Stimulated activated CD4-positive, alpha-beta T cell treated with anti-CD3 and anti-CD28 coated beads, Interleukin-4, amount 100 ng/mL, for 24 hours (primary cell): ENCODE measurements at regions not wholly inside any gene's neighbourhood (a gene's known extent, or its start where the extent isn't known, plus 50 kb on each side); places are given as distances from the start of the nearest gene placed in this dataset.
A peak's percentile ranks its signal among the peaks of the same experiment; 100 is the strongest.

ENCODE experiments used
- DNase-seq: peaks from one replicate; pipeline ENCODE4 v3.0.0-alpha.2; 2020

DNA sequence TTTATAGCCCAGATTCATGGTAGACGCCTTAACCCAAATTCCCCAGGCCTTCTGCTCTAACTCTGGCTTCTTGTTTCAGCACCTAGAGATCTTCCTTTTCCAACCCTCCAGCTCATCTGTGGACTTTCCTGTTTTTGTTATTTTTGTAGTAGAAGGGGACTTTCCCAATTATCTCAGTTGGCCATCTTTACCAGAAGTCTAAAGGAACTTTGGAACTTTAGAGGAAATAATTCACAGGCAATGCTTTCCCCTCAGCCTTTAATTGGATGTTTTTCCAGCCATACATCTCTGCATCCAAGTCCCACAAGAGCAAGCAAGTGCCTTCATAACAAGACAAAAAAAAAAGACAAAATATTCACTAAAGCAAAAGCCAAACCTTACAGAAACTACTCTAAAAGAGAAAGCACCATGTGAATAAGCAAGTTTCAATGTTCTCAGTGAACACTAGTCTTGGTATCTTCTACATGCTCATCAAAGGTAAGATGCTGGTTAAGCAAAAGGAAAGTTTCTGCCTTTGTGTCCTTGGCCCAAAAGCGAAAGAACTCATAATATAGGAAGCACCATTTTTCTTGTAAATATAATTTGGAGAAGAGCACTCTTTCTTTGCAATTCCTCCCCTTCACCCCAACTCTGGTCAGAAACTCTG lies 377.3 kb downstream of the SETD4 start:
- no peak for DNase-seq

DNA sequence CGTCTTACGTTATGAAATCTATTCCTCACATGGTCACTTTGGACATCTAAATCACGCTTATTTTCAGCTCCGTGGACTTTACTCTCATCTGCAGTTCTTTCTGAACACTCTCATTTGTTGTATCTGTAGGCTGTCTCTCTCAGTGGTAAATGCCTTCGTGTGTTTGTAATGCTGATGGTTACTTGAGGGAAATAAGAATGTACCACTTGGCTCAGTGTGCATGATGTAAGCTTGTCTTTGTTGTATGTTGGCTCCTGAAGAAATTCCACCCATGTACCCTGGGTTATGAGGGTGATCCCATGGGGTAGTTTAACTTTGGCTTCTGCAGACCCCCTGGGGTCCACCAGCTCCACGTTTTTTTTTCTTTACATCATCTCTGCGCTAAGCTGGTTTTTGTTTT lies 378.4 kb downstream of the SETD4 start:
- DNase-seq, result no peak

DNA sequence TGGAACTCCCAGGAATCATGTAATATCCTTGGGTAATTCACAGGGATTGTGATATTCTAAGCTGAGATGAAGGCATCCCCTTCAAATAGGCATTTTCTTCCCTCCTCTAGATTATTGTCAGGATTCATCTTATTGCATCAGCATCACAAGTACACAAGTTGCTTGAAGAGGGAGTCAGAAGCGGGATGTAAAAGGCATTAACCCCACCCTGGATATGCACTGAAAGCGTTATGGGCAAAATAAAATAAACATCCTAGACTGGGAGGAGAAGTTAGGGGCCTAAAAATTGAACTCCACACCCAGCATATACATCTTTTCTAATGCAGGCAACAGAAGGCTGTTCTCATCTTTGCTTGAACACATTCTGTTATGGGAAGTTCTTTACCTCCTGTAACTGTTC lies 381.2 kb downstream of the SETD4 start:
- DNase-seq, result no peak

DNA sequence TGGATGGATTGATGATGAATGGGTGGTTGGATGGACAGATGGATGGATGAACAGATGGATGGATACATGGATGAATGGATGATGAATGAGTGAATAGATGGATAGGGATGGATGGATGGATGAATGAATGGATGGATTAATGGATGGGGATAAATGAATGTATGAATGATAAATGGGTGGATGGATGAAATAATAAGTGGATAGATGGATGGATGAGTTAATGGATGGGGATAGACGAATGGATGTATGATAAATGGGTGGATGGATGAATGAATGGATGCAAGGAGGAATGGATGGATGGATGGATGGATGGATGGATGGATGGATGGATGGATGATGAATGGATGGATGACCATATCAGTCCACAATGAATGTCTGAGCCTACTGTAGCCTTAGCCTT lies 381.9 kb downstream of the SETD4 start:
- DNase-seq, result no peak

DNA sequence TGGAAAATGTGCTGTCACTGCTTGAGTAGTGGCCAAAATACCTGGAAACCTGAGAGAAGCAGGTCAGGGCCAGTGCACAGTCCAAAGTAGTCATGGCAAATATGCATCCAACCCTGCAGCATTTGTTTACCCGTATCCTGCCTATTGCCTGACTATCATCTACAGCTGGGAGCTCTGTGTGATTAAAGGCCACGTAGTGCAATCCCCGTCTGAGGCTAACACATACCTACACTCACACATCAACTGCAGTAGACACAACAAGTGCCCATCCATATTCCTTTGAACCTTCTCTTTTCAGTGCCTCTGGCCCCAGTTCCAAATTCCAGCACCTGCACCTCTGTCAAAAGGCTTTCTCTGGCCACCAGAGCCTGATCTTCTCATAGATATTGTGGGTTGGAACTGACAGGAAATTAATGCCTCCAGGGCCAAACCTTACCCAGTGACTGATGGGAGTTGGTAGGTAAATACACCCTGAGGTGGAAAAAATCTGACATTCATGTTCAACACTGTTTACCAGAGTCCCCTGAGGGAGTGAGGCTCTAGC lies 383.0 kb downstream of the SETD4 start:
- DNase-seq, result no peak

DNA sequence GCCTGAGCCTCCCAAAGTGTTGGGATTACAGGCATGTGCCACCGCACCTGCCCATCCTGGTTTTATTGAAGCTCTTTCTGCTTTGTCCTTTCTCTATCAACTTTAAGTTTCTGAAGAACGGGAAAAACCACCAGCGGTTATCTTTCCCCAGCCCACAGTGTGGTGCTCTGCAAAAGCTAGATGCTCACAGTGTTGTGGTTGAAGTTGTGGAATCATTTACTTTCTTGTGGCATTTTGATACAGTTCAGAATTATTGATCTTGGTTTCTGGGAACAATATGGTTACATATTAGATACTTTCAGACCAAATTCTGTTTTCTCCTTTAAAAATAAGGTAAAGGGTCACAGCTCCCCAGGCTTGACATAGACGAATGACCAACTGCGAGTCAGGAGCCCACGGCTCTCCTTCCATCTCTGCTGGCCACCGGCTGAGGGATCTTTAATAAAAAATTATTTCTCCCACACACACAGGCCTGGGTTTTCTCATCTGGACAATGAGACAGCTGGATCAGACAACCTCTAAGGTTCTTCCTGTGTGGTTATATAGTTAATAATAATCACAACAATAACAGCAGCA lies 385.3 kb downstream of the SETD4 start:
- DNase-seq, result no peak

DNA sequence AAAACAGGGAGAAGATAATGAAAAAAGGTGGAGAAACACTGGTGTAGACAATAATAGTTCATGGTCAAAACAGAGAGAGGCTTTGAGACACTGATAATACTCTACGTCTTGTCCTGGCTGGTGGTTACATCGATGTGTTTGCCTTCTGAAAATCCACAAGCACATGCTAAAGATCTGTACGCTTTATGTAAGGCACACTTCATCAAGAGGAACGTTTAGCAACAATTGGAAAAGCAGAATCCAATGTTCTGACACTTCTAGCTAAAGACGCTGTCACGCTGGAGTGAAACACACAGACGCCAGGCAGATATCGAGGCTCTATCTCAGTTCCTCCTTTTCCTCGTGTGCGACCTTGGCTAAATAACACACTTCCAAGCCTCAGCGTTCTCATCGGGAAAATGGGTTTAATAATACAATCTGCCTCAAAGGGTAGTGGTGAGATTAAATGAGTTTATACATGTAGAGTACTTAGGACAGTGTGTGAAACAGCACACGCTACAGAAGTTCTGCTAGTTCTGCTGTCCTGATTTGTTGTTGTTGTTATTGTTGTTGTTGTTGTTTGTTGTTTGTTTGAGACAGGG lies 386.1 kb downstream of the SETD4 start:
- no peak for DNase-seq

DNA sequence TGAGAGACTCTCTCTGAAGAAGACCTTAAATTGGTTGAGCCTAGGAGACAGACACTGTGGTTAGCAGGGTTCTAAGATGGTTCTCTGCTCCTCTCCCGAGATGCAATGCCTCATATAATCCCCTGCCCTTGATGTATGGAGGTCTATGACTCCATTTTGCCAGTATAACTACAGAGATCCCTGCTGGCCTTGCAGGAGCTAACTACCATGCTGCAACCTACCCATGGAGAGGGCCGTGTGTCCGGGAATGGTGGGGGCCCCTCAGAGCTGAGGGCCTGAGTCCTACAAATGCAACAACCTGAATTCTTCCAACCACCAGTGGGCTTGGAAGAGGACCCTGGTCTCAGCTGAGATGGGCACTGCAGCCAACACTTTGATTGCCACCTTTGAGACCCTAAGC lies 388.0 kb downstream of the SETD4 start:
- no peak for DNase-seq

DNA sequence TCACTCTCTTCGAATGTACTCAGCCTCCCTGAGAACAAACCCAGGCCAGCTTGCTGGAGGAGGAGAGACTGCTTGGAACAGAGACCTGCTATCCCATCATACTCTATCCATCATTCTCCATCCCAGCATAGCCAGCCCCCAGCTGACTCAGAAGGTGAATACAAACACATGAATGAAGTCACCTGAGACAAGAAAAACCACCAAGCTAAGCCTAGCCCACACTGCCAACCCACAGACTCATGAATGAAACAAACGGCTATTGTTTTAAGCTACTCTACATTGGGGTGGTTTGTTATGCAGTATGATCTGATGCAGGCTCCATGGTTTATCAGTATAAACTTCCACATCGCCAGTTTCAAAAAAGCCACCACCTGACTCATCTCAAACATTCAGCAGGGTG lies 395.6 kb downstream of the SETD4 start:
- DNase-seq, result peak; percentile 10

DNA sequence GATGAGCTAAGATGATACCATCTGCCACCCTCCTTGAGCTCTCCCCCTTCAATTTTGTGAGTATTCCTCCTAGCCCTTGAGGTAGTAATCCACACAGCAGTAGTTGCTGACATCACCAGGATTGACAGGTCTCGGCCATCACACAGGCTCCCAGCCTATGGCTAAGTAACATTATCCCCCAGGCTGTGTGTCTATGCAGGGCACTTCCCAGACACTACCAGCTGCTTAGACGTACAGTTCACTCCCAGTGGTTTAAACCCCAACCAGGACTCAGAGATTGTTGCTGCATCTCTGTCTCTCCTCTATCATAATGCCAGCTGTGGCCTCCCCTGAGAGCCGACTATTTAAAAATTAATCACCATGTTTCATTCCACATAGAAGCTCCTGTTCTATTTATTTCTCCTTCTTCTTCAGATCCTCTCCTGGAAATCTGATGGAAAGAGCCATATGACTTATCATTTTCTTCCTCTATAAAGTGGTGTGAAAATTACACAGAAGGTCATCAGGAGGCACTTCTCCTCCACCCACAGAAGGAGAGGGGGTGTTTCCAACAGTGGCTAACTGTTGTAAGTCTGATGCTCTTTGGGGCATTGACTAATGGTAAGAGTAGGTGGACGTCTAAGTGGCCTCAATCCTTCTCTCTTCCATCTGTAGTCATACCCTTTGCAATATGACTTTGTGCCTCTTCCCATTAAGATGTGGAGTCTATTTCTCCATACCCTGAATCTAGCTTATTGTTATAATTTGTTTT lies 396.3 kb downstream of the SETD4 start:
- DNase-seq, result no peak

DNA sequence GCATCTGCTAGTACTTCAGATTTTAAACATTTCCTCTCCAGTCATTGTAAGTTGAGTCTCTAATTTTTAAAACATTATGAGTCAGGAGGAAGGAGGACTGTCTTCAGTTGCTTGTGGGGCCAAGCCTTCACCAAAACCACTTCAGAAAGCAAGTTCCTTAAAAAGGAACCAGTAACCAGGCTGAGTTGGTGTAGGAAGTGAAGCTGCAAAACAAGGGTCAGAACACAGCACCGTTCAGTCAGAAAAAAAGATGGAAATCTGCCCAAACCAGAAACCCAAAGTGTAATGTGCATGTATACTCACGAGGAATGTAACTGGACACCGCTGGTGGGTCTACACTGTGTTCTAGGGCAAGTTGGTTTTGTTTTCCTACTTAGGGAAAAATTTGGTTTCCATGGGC lies 402.1 kb downstream of the SETD4 start:
- DNase-seq, result no peak

DNA sequence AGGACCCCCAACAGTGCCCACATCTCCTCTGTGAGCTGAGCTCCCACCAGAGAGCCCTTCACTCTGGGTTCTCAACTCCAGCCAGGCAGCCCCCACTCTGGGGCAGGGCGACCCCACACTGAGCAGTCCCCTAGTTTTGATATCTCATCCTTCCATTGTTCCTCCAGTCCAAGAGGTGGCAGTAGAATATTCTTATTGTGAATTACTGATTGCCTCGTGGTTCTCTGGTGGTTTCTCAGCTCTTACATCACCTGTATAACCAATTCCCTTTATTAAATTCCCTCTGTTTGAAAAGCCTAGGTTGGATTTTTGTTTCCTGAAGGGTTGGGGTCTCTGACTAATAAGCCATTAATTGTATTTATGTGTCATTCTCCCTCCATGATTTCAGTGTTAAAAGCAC lies 407.5 kb downstream of the SETD4 start:
- no peak for DNase-seq

DNA sequence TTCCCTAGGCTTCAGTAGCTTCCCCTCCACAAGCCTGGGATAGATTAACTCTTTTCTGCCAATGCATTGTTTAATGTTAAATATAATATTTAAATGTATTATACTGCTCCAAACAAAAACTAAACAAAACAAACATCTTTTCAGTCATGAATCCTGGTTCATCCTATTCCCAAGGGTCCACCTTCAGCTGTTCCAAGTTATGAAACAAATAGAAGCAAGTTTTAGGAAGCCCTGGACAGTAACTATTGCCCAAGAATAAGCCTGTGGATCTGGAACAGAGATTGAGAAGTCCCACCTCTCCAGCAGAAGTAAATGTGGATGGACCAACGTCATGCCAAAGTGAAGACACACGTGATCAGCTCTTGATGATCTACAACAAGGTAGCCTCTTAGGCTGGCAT lies 408.1 kb downstream of the SETD4 start:
- DNase-seq, result no peak

DNA sequence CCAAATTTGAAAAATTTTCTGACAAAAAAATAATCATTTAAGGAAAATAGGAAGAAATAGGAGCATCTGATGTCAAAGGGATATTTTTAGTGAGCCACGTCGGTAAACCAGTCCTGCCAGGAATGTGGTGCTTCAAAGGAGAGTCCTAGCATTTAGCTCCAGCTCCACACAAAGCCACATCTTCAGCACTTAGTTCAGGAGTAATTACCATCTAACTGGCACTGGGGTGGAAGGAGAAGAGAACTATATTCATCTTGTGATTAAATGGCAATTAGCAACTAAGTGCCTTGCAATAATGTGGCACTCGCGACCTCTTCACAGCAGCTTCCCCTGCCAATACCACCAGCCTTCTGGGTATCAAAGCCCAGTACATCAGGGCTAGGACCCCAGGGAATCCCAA lies 409.1 kb downstream of the SETD4 start:
- no peak for DNase-seq

DNA sequence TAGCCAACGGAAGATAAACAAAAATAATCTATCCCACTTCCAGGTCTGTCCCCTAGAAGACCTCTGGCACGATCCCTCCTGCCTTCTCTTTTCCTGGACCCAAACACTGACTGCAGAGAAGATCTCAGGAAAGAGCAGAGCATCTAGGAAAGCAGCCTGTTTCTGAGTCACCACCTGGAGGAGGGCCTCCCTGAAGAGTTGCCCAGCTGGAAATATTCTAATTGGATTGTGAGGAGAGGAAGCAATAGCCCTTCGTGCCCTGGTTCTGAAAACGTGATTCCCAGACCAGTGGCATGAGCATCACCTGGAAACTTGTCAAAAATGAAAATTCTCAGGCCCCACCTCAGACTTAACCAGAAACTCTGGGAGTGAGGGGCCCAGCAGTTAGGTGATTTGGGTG lies 411.1 kb downstream of the SETD4 start:
- DNase-seq, result no peak

DNA sequence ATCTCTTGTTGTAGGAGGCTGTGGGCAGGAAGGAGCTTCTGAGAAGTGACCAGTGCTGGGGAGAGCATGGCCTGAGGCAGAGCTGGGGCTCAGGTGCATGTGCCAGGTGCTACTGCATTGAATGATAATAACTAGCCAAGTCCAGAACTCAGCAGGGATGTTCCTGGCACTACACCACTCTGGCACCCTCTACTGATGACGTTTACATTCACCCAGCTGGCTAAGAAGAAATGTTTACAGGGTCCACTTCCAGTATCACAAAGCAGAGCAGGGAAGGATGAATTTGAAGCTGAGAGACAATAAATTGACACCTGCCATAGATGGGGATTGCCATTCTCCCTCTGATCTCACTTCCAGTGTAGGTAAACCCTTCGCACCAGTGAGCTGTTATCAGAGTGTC lies 411.8 kb downstream of the SETD4 start:
- no peak for DNase-seq

DNA sequence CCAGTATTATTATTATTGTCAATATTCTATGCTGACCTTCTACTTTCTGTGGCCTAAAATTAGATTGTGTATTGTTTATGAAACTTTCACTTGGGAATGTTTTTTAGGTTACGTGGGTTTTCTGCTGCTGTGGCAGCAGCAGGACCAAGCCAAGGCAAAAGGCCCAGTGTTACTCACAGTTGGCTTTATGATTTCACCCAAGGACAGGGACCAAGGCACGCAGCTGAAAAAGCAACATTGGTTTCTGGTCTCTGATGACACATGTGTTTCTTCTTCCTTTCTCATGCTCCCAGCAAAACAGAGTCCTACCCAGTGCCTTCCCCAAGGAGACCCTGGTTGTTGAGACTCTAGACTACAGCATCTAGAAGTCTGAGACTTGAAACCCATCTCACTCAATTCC lies 413.7 kb downstream of the SETD4 start:
- DNase-seq, result no peak

DNA sequence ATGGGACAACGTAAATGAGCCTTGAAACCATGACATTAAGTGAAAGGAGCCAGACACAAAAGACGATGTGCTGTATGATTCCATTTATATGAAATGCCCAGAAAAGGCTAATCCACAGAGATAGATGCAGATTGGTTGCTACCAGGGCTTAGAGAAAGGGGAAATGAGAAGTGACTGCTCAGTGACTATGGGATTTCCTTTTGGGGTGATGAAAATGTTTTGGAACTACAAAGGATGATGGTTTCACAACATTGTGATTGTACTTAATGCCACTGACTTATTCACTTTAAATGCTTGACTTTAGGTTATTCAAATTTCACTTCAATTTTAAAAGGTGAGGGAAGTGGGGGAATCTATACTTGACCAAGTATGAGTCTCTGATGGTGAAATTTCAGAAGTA lies 414.3 kb downstream of the SETD4 start:
- DNase-seq, result no peak

DNA sequence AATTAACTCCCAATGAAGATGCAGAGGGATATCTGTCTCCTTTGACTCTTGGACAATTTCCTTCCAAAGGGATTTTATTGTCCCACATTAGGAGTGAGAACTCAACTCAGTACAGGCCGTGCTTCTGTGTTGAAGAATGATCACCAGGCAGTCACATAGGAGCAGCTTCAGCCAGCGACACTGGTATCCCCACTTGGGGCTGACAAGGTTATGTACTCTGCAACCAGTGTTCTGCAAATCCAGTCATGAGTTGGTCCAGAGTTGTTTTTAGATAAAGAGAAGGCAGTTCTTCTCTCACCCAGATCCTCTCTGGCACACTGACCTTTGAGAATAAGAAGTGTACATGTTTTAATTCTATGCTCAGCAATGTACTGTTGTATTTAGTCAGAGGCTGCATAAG lies 415.8 kb downstream of the SETD4 start:
- no peak for DNase-seq

DNA sequence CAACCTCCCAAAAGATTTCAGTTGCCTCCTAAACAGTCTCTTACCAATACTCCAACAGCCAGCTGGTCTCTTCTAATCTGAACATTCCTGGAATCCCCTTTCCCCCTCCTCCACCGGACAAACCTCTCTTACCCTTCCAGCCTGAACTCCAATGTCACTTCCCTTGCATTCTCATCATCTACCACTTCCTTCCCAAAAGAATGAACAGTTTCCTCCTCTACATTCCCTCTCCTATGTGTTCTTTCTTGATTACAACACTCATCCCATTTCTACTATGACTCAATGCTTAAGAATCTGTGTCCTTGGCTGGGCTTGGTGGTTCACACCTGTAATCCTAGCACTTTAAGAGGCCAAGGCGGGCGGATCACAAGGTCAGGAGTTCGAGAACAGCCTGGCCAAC lies 417.1 kb downstream of the SETD4 start:
- no peak for DNase-seq

DNA sequence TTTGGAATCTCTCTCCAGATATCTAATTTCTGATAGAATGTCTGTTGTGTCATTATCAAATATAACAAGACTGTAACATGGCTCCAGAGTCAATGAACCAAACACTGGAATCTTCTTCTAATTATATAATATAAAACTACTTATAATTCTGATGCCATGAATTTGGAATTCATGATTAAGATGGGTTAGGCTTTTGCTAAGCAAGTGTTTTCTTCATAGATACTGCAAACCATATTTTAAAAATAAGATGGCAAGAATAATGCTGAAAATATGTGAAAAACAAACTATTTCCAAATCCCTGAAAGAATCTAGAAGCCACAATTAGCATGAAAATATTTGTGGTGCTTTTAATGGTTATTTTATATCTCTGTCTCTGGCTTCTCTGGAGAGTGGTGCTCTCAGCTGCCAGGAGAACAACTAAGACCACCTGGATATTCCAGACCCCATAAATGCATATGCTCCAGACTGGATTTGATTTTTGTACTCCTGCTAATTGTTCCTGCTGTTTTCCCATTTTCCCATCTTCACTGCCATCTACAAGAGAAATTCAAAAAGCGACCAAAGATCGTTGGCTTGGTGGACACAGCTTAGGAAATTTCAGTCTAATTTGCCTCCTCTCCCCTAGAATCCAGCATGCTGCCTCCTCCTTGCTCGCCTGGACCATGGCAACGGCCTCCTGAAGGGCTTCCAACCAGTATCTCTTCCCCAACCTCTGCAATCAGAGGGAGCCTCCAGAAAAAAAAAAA lies 418.9 kb downstream of the SETD4 start:
- no peak for DNase-seq

DNA sequence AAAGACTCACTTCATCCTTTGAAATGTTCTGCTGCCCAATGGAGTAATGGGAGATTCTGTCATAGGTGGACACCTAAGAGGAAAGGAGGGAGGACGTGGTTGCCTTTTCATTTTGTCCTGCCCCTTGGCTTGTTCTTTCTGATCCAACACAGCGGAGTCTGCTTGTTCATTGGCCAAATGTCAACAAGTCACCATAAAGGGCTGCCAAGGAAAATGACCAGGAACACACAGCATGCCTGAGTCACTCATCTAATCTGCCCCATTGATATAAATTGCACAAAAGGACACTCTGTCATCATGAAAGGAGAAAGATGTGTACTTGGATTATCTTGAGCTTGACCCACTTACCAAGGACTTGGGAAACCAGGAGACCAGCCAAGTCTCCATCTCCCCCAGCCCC lies 422.9 kb downstream of the SETD4 start:
- no peak for DNase-seq

DNA sequence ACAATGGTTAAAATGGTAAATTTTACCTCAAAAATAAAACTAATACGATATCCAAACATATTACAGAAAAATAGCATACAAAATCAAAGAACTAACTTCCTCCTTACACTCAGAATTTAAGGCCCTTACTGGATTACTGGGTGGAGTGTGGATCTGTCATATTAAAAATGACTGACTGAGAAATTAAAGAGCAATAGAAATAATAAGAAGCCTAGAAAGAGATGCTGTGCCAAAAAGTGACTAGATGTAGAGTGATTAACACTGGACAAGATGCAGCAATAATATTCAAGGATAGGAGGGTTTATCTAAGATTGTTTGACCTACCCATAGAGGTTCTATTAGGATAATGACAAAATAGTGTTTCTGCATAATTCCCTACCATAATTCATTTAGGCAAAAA lies 424.3 kb downstream of the SETD4 start:
- no peak for DNase-seq
